DND-41 (cell line): ENCODE measurements at regions not wholly inside any gene's neighbourhood (a gene's known extent, or its start where the extent isn't known, plus 50 kb on each side); places are given as distances from the start of the nearest gene placed in this dataset.

Experiments
- CTCF ChIP-seq: IDR thresholded peaks from 2 replicates; pipeline ENCODE4 v1.5.1; 2012; ENCODE audit warnings: borderline replicate concordance, low read length, moderate library complexity, mild to moderate bottlenecking; ENCODE audit not compliant: poor library complexity, severe bottlenecking; ENCODE audit errors: extremely low read depth
- EZH2 ChIP-seq: IDR thresholded peaks from 3 replicates; pipeline ENCODE4 v1.6.1; 2012; ENCODE audit warnings: borderline replicate concordance, low read depth, mild to moderate bottlenecking, moderate library complexity, low read length, inconsistent platforms; ENCODE audit not compliant: severe bottlenecking

- TF ChIP-seq CTCF: no peak
- no peak for TF ChIP-seq EZH2
Measured at GRCh38 chr18:34385311-34385710, 160.6 kb upstream of the NOL4 start.
